Neural cell (in vitro differentiated cells): ENCODE measurements at regions not wholly inside any gene's neighbourhood (a gene's known extent, or its start where the extent isn't known, plus 50 kb on each side); places are given as distances from the start of the nearest gene placed in this dataset.

Source experiments
- EP300 ChIP-seq: fragments of 450-650 bp; conservative IDR thresholded peaks from 2 replicates; pipeline ENCODE4 v1.6.1; 2014; ENCODE audit warnings: antibody characterized with exemption, mild to moderate bottlenecking, moderate library complexity; ENCODE audit not compliant: poor library complexity, severe bottlenecking
- EZH2 ChIP-seq: fragments of 200-600, 300-800 bp; shearing (Covaris generic), sonication (generic); IDR thresholded peaks from 2 replicates; pipeline ENCODE4 v1.6.1; 2014; ENCODE audit warnings: antibody characterized with exemption, low read length, borderline replicate concordance, mild to moderate bottlenecking; ENCODE audit not compliant: insufficient read depth, poor library complexity, severe bottlenecking
- POLR2AphosphoS5 ChIP-seq: IDR thresholded peaks from 2 replicates; pipeline ENCODE4 v1.6.1; 2012
- TAF1 ChIP-seq: IDR thresholded peaks from 2 replicates; pipeline ENCODE4 v1.6.1; 2012; ENCODE audit warnings: low read depth
- TF ChIP-seq, protein P1 (sequence below): fragments of 450-650 bp; IDR thresholded peaks from 2 replicates; pipeline ENCODE4 v1.5.1; 2014; ENCODE audit warnings: antibody characterized with exemption, mild to moderate bottlenecking, moderate library complexity; ENCODE audit not compliant: poor library complexity, severe bottlenecking
- TF ChIP-seq, protein P2 (sequence below): IDR thresholded peaks from 2 replicates; pipeline ENCODE4 v1.6.1; 2012; ENCODE audit warnings: borderline replicate concordance

DNA sequence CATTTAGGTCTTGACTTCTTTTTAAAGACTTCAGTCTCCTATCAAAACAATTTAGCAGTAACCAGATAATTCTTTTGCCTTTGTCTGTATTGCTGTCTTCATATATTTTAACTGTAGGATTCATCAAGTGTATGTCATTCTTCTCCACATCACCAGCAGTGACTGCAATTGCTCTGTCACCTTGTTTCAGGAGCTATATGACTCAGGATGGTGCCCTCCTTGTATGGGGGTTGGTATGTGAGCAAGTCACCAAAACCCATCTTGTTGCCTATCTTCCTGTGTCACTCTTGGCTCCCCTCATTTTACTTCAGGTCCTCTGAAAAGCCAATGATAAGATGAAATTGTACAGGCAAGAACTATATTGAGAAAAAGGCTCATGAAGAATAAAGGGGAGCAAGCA is 256.9 kb upstream of the LUZP2 start:
- TF ChIP-seq, protein P1, sequence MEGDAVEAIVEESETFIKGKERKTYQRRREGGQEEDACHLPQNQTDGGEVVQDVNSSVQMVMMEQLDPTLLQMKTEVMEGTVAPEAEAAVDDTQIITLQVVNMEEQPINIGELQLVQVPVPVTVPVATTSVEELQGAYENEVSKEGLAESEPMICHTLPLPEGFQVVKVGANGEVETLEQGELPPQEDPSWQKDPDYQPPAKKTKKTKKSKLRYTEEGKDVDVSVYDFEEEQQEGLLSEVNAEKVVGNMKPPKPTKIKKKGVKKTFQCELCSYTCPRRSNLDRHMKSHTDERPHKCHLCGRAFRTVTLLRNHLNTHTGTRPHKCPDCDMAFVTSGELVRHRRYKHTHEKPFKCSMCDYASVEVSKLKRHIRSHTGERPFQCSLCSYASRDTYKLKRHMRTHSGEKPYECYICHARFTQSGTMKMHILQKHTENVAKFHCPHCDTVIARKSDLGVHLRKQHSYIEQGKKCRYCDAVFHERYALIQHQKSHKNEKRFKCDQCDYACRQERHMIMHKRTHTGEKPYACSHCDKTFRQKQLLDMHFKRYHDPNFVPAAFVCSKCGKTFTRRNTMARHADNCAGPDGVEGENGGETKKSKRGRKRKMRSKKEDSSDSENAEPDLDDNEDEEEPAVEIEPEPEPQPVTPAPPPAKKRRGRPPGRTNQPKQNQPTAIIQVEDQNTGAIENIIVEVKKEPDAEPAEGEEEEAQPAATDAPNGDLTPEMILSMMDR, result no peak
- TF ChIP-seq POLR2AphosphoS5 (no peak), EP300 (peak; percentile 30), EZH2 (no peak), TAF1 (no peak)
- TF ChIP-seq, protein P2, sequence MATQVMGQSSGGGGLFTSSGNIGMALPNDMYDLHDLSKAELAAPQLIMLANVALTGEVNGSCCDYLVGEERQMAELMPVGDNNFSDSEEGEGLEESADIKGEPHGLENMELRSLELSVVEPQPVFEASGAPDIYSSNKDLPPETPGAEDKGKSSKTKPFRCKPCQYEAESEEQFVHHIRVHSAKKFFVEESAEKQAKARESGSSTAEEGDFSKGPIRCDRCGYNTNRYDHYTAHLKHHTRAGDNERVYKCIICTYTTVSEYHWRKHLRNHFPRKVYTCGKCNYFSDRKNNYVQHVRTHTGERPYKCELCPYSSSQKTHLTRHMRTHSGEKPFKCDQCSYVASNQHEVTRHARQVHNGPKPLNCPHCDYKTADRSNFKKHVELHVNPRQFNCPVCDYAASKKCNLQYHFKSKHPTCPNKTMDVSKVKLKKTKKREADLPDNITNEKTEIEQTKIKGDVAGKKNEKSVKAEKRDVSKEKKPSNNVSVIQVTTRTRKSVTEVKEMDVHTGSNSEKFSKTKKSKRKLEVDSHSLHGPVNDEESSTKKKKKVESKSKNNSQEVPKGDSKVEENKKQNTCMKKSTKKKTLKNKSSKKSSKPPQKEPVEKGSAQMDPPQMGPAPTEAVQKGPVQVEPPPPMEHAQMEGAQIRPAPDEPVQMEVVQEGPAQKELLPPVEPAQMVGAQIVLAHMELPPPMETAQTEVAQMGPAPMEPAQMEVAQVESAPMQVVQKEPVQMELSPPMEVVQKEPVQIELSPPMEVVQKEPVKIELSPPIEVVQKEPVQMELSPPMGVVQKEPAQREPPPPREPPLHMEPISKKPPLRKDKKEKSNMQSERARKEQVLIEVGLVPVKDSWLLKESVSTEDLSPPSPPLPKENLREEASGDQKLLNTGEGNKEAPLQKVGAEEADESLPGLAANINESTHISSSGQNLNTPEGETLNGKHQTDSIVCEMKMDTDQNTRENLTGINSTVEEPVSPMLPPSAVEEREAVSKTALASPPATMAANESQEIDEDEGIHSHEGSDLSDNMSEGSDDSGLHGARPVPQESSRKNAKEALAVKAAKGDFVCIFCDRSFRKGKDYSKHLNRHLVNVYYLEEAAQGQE, result no peak
